Chondrocyte (in vitro differentiated cells): ENCODE measurements at regions not wholly inside any gene's neighbourhood (a gene's known extent, or its start where the extent isn't known, plus 50 kb on each side); places are given as distances from the start of the nearest gene placed in this dataset.

Source experiments
- DNase-seq: peaks from one replicate; pipeline ENCODE4 v3.0.0; 2021; ENCODE audit warnings: mixed read lengths, low spot score
- H3K27ac Mint-ChIP-seq: one replicate; pipeline ENCODE4 v1.8.0; 2021; ENCODE audit warnings: mild to moderate bottlenecking, moderate library complexity, mixed read lengths; ENCODE audit not compliant: unreplicated experiment
- H3K27me3 Mint-ChIP-seq: 2 replicates; pipeline ENCODE4 v1.8.0; 2021; ENCODE audit warnings: low read depth, mixed read lengths
- H3K36me3 Mint-ChIP-seq: 2 replicates; pipeline ENCODE4 v1.8.0; 2021; ENCODE audit warnings: low read depth, mixed read lengths
- H3K4me1 Mint-ChIP-seq: 2 replicates; pipeline ENCODE4 v1.8.0; 2021; ENCODE audit warnings: low read depth, mild to moderate bottlenecking, mixed read lengths
- H3K4me3 Mint-ChIP-seq: one replicate; pipeline ENCODE4 v1.8.0; 2021; ENCODE audit warnings: mild to moderate bottlenecking, moderate library complexity, mixed read lengths; ENCODE audit not compliant: unreplicated experiment
- H3K9me3 Mint-ChIP-seq: 2 replicates; pipeline ENCODE4 v1.8.0; 2021; ENCODE audit warnings: low read depth, mixed read lengths
- CTCF ChIP-seq: fragments of 200-600 bp; sonication (generic); IDR thresholded peaks from 2 replicates; pipeline ENCODE4 v1.5.0; 2021; ENCODE audit warnings: antibody characterized with exemption, mild to moderate bottlenecking, moderate library complexity

- no peak for DNase-seq
- Mint-ChIP-seq H3K9me3 (peaks cover 5% of the 10 kb centered on the region), H3K4me3 (no peak overlapping the region), H3K36me3 (no peaks in the 10 kb centered on the region), H3K4me1 (peaks cover 28% of the 10 kb centered on the region), H3K27ac (no peak overlapping the region), H3K27me3 (peaks cover 16% of the 10 kb centered on the region)
- TF ChIP-seq CTCF, result no peak
These were observed 161.5 kb upstream of the AGAP1 start for GRCh38 chr2:235332240-235332890.

GRCh38 chr2:235333076-235333475, 160.8 kb upstream of the AGAP1 start:
- Mint-ChIP-seq H3K4me3 (no peak overlapping the region), H3K36me3 (no peaks in the 10 kb centered on the region), H3K27me3 (peaks cover 17% of the 10 kb centered on the region), H3K9me3 (peaks cover 8% of the 10 kb centered on the region), H3K27ac (no peak overlapping the region), H3K4me1 (peaks cover 21% of the 10 kb centered on the region)
- no peak for DNase-seq
- no peak for TF ChIP-seq CTCF

GRCh38 chr2:235334179-235334578, 159.7 kb upstream of the AGAP1 start:
- H3K36me3 Mint-ChIP-seq, result peaks cover 5% of the 10 kb centered on the region
- peaks cover 15% of the 10 kb centered on the region for H3K4me1 Mint-ChIP-seq
- H3K27me3 Mint-ChIP-seq, result peaks cover 24% of the 10 kb centered on the region
- no peak overlapping the region for H3K27ac Mint-ChIP-seq
- peaks cover 18% of the 10 kb centered on the region for H3K9me3 Mint-ChIP-seq
- no peak for DNase-seq
- no peak for TF ChIP-seq CTCF
- no peak overlapping the region for H3K4me3 Mint-ChIP-seq

GRCh38 chr2:235343156-235343774, 150.6 kb upstream of the AGAP1 start:
- H3K27me3 Mint-ChIP-seq, result peaks cover 14% of the 10 kb centered on the region
- no peak for DNase-seq
- H3K36me3 Mint-ChIP-seq, result peaks cover 6% of the 10 kb centered on the region
- TF ChIP-seq CTCF, result no peak
- H3K27ac Mint-ChIP-seq, result no peak overlapping the region
- H3K4me1 Mint-ChIP-seq, result peaks cover 4% of the 10 kb centered on the region
- H3K9me3 Mint-ChIP-seq, result peaks cover 15% of the 10 kb centered on the region
- H3K4me3 Mint-ChIP-seq, result no peak overlapping the region

- no peak for TF ChIP-seq CTCF
- H3K9me3 Mint-ChIP-seq, result peaks cover 9% of the 10 kb centered on the region
- H3K4me1 Mint-ChIP-seq, result peaks cover 4% of the 10 kb centered on the region
- no peak overlapping the region for H3K27ac Mint-ChIP-seq
- no peak overlapping the region for H3K4me3 Mint-ChIP-seq
- peaks cover 10% of the 10 kb centered on the region for H3K27me3 Mint-ChIP-seq
- H3K36me3 Mint-ChIP-seq, result peaks cover 1% of the 10 kb centered on the region
- DNase-seq, result no peak
These were observed 150.0 kb upstream of the AGAP1 start for GRCh38 chr2:235343869-235344268.
